GM12892 (cell line): ENCODE measurements at regions not wholly inside any gene's neighbourhood (a gene's known extent, or its start where the extent isn't known, plus 50 kb on each side); places are given as distances from the start of the nearest gene placed in this dataset.

Source experiments
- DNase-seq: peaks from one replicate; pipeline ENCODE4 v3.0.0; 2011; ENCODE audit not compliant: insufficient read length
- FAIRE-seq: peaks from 2 replicates; lab custom pipeline; 2011; peaks lifted over from hg19 to GRCh38; lab: Jason Lieb, UNC
- POLR2A ChIP-seq: IDR thresholded peaks from 2 replicates; pipeline ENCODE4 v1.6.1; 2011; ENCODE audit warnings: low read depth, low read length, control low read depth
- POLR2AphosphoS5 ChIP-seq: IDR thresholded peaks from 2 replicates; pipeline ENCODE4 v1.6.1; 2011; ENCODE audit warnings: low read depth, low read length, control low read depth
- TAF1 ChIP-seq: IDR thresholded peaks from 2 replicates; pipeline ENCODE4 v1.6.1; 2011; ENCODE audit warnings: low read depth, mild to moderate bottlenecking, control low read depth, low read length, borderline replicate concordance

DNA sequence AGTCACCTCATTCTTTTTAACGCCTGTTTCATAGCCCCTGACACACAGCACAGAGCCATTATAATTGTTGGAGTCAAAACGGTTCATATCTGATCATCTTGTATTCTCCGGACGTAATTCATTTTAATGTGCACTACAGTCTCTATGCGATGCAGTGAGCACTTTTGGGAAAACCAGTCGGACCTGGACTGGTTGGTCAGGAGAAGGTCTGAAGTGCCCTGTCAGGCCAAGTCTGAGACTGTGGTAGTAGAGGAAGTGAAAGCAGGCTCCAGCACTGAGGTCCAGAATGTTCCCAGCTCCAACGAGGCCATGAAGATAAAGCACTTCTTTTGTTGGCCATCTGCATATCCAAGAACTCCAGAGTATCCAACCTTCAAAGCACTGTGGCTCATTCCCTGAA lies 117.1 kb upstream of the NCOR2 start:
- DNase-seq (no peak), FAIRE-seq (no peak)
- TF ChIP-seq TAF1 (no peak), POLR2AphosphoS5 (no peak), POLR2A (no peak)

DNA sequence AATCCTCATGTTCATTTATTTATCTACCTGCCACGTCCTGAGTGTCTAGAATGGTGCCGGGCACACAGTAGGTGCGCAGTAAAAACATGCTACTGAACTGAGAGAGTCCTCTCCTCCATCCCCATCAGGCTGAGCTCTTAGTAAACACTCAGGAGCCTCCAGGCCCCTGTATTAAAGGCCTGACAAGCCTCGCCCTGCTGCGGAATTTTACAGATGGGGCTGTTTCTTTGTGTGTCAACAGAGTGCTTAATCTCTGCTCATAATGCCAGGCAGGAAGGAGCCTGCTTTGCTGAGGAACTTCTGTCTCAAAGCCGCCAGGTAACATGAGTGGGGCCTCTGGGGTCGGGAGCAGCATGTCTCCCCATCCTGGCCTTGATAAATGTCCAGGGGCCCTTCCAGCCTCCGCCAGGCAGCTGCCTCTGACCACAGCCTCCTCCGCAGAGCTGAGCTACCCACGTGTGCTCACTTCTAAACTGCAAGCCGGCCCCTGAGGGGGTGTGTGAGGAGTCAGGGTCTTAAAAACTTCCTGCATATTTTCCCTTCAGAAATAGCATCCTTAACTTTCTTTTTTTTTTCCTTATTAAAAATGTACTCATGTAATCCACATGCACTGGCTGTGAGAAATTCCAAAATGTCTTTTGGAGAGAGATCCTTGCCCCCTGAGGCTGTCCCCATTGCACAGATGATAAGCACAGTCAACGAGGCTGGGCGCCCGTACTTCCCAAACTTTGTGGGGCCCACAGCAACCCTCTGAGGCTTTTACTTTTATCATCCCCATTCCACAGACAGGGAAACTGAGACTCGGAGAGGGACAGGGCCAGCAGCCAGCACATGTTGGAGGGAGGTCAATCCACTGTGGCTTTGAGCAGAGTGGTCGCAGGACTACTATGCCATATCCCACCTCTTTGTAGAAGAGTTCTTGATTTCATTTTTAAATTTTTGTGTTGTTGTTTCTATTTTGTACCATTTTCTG lies 116.0 kb upstream of the NCOR2 start:
- no peak for DNase-seq
- TF ChIP-seq POLR2AphosphoS5 (no peak), TAF1 (no peak), POLR2A (no peak)
- FAIRE-seq = no peak

DNA sequence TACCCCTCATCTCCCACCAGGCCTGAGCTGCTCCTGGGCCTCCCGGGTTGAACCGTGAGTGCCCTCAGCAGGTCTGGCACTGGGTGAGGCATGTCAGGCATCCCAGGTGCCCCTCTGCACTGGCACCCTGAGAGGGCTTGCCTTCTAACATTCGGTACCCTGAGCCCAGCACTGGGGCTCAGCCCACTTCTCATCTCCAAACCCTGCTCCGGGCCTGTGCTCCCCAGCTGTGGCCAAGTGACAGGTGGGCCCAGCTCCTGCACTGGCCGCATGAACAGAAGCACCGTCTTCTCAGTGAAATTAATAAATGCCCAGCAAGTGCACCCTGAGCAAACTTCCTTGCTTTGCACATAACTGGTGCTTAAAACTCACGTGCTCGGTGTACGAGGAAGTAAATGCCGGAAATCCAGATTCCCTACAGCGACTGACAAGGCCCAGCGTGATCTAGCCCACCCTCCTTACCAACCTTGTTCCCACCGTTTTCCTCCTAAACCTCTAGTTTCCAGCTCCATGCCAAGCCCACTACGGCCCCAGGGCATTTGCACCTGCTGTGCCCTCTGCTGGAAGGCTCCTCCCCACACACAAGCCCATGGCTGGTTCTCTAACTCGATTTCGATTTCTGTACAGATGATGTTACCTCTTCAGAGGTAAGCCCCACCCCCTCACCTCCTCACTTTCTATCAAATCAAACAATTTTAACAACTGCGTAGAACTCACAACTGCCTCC lies 115.2 kb upstream of the NCOR2 start:
- no peak for FAIRE-seq
- DNase-seq = no peak
- TF ChIP-seq POLR2A (no peak), TAF1 (no peak)

DNA sequence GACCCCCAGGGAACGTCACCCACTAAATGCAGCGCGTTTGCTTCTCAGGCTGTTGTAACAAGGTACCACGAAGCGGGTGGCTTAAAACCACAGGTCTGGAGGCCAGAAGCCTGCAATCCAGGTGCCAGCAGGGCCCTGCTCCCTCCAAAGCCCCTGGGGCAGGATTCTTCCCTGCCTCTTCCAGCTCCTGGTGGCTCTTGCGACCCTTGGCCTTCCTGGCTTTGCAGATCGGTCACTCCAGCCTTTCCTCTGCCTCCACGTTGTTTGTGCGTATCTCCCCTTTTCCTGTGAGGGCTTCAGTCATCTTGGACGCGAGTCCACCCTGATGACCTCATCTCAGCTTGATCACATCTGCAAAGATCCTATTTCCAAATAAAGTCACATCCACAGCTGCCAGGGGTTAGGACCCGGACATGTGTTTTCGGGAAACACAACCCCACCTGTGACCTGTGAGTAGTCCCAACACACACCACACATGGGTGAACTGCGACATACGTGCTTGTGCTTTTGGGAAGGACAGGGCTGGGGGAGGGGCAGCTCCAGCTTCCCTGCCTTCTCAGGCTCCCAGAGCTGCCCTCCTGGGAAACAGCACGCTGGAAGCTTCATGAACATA lies 114.5 kb upstream of the NCOR2 start:
- no peak for TF ChIP-seq TAF1
- no peak for TF ChIP-seq POLR2A
- no peak for TF ChIP-seq POLR2AphosphoS5
- DNase-seq (no peak), FAIRE-seq (no peak)

DNA sequence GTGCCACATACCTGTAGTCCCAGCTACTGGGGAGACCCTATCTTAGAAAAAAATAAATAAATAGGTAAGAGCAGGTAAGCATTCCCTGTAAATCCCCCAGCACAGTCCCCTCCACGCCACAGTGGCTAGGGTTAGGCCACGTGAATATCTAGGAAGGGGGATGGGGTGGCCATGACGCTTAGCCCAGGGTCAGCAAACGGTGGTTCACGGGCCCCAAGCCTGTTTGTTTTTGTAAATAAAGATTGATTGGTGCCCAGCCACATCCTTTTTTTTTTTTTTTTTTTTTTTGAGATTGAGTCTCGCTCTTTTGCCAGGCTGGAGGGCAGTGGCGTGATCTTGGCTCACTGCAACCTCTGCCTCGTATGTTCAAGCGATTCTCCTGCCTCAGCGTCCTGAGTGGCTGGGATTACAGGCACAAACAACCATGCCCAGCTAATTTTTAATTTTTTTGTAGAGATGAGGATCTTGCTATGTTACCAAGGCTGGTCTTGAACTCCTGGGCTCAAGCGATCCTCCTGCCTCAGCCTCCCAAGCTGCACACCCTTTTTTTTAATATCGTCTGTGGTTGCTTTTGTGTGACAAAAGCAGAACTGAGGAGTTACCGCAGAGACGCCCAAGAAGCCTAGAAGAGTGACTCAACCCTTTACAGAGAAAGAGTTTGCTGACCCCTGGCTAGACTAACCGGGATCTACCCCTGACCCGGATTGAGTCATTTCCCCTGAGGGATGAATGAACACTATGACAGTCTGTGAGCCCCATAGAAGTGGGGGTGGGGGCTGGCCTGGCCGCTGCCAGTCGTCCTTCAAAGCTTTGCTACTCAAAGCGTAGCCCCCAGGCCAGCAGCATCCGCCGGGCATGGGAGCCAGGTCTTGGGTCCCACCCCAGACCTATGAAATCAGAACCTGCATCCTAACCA lies 113.7 kb upstream of the NCOR2 start:
- FAIRE-seq (no peak), DNase-seq (peak; percentile 59)
- no peak for TF ChIP-seq POLR2AphosphoS5
- TF ChIP-seq TAF1 = no peak

DNA sequence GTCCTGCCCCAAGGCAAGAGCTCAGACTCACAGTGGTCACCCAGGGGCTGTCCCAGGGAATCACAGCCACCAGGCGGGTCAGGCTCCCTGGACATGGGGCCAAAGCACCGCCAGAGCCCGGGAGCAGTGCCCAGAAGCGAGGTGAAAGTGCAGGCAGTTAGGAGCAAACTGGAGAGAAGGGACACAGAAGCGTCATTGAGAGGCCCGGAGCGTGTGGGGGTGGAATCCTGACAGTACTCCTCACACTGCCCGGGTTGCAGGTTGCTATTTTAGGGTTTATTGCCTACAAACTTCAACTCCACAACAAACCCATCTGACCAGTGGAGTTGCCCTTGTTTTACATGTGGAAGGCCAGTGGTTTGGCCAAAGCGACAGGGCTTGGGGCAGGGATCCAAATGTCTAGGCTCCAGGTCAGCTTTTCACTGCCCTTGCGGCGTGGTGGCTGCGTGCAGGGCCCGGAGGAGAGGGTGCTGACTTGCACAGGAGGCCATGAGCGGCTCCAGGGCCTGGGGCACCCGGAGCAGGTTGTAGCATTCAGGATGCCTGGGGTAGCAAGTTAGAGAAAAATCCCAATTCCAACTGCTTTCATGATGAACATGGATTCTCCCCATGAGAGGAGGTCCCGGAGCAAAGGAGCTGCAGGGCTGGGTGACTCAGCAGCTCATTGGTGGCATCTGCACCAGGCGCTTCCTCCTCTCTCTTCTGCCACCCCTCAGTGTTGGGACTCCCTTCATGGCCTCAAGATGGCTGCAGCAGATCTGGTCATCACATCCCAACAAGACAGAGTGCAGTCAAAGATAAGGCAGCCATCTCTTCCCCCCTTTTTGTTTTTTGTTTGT lies 112.3 kb upstream of the NCOR2 start:
- no peak for DNase-seq
- no peak for FAIRE-seq

DNA sequence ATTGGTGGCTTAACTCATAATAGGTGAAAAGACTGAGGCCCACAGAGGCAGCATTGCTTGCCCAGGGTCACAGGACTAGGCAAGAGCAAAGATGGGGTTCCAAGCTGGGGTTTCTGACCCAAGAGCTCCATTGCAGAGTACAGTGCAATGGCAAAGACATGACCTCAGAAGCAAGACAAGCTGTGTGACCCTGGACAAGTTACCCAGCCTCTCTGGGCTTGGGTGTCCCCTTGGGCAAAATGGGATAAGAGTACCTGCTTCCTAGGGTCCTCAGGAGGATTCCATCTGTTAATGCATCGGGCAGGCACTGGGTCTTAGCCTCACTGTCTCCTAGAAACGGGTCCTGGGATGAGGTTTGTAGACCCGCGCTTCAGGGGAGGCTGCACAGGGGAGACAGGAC lies 111.6 kb upstream of the NCOR2 start:
- DNase-seq (no peak), FAIRE-seq (no peak)
- TF ChIP-seq POLR2A (no peak), POLR2AphosphoS5 (no peak), TAF1 (no peak)

More for the DNA sequence above, 112.3 kb upstream of the NCOR2 start:
- TF ChIP-seq POLR2AphosphoS5 = no peak
- no peak for TF ChIP-seq TAF1
- no peak for TF ChIP-seq POLR2A

DNA sequence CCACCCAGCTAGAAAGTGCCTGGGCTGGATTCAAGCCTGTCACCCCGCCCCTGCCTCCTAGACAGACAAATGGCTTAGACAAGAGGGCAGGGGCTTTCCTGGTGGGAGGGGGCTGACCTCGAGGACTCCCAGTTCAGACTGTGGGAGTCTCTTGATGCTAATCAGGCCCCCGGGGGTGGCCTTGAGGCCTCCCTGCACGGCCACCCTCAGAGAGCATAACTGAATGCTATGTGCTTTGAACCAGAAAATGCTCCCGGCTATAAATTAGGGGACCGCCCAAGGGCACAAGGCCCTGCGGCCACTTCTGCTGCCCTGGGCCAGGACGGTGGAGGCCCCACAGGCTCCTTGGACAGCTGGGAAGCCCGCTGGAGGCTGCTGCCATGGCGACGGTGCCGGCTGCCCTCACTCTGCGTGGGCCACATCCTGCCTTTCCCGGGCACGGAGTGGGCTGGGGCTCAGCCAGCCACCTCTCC lies 111.0 kb upstream of the NCOR2 start:
- no peak for DNase-seq
- FAIRE-seq = no peak
- no peak for TF ChIP-seq POLR2A
- no peak for TF ChIP-seq POLR2AphosphoS5
- no peak for TF ChIP-seq TAF1

DNA sequence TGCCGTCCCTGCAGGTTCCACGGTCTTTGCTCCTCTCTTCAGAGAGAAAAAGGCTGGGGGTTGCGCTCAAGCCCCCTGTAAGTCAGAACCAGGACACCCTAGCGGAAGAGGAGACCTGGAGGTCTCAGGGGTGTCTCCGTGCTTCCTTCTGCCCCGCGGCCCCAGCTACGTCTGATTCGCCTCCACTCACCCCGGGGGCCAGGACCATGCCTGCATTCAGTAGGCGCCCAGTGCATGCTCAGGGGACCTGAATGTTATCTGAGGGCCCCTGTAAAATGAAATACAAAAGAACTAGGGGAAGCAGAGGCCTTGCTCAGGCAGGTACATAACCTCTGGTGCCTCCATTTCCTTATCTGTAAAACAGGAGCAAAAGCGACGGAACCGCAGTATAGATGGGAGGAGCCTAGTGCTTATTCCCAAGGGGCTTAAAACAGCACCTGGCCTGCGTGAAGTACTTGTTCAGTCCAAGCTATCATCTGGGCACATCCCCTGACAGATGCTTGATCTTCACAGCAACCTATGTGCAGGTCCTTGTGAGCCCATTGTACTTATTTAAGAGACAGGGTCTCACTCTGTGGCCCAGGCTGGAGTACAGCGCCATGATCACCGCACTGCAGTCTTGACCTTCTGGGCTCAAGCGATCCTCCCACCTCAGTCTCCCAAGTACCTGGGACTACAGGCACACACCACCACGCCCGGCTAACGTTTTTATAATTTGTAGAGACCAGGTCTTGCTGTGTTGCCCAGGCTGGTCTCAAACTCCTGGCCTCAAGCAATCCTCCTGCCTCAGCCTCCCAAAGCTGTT lies 110.3 kb upstream of the NCOR2 start:
- TF ChIP-seq TAF1 (no peak), POLR2AphosphoS5 (no peak), POLR2A (no peak)
- no peak for FAIRE-seq
- no peak for DNase-seq
